ENCODE measurements at regions not wholly inside any gene's neighbourhood (a gene's known extent, or its start where the extent isn't known, plus 50 kb on each side); places are given as distances from the start of the nearest gene placed in this dataset.
"Not testable (repeated sequence)": the region's sequence is repeated elsewhere in the genome, so short reads cannot be mapped to it uniquely, and the experiment has no call there.

- BruUV-seq (replicated peaks); in situ Hi-C loops (cut with HindIII; ENCODE audit: low pct_unique_long_range_greater_than_20kb, low sequenced_read_pairs); ATAC-seq; H3K27me3 ChIP-seq (ENCODE audit: control insufficient read depth, insufficient read depth, low read length); H3K4me1 ChIP-seq (ENCODE audit: control insufficient read depth, insufficient read depth, low read length); H3K4me3 ChIP-seq (ENCODE audit: low read depth in 2 of 2, low read length in 2 of 2); H3K36me3 ChIP-seq (ENCODE audit: control insufficient read depth, insufficient read depth, low read length); H3K27ac ChIP-seq (ENCODE audit: low read length); CTCF ChIA-PET; intact Hi-C loops (cut with micrococcal nuclease; ENCODE audit: unreplicated experiment); DNase-seq (ENCODE audit: low read depth, low spot score); H3K9me3 ChIP-seq (ENCODE audit: control insufficient read depth, insufficient read depth, low read depth, low read length); POLR2A ChIA-PET: not testable (repeated sequence)
- peak; percentile 4; the same call in 1 of the 2 replicates for TF ChIP-seq CTCF (IDR thresholded peaks at IDR 0.05)
Measured at GRCh38 chr10:57032301-57032700, 671.2 kb upstream of the ZWINT start.

- DNase-seq (ENCODE audit: low read depth, low spot score) (no peak), ATAC-seq (no peak)
- intact Hi-C loops (cut with micrococcal nuclease; ENCODE audit: unreplicated experiment), result no loop called here
- no peak for TF ChIP-seq TCF7L2 (IDR thresholded peaks at IDR 0.05; ENCODE audit: low read depth, low read length)
- no peak for TF ChIP-seq SIN3A (IDR thresholded peaks at IDR 0.05; ENCODE audit: borderline replicate concordance, insufficient read depth, low read depth, low read length)
- TF ChIP-seq REST (IDR thresholded peaks at IDR 0.05; ENCODE audit: insufficient read depth in 1 of 2, low read depth in 2 of 2, low read length in 1 of 2), result no peak
- no peak for TF ChIP-seq POLR2AphosphoS5 (IDR thresholded peaks at IDR 0.05; ENCODE audit: low read depth, low read length)
- no peak for TF ChIP-seq CTCF (IDR thresholded peaks at IDR 0.05)
- Histone ChIP-seq H3K27ac (ENCODE audit: low read length) (no peak overlapping the region), H3K27me3 (ENCODE audit: control insufficient read depth, insufficient read depth, low read length) (no peaks in the 10 kb centered on the region), H3K9me3 (ENCODE audit: control insufficient read depth, insufficient read depth, low read depth, low read length) (no peaks in the 10 kb centered on the region), H3K36me3 (ENCODE audit: control insufficient read depth, insufficient read depth, low read length) (no peaks in the 10 kb centered on the region), H3K4me1 (ENCODE audit: control insufficient read depth, insufficient read depth, low read length) (no peaks in the 10 kb centered on the region), H3K4me3 (ENCODE audit: low read depth in 2 of 2, low read length in 2 of 2) (no peak overlapping the region)
- ChIA-PET CTCF (no interaction called here), POLR2A (no interaction called here)
- in situ Hi-C loops (cut with HindIII; ENCODE audit: low pct_unique_long_range_greater_than_20kb, low sequenced_read_pairs), result no loop called here
- BruUV-seq (replicated peaks), result no TSS peak
Measured at GRCh38 chr10:57031346-57031745, 670.3 kb upstream of the ZWINT start.

GRCh38 chr10:57026307-57026706 lies 665.2 kb upstream of the ZWINT start:
- Histone ChIP-seq H3K27me3 (ENCODE audit: control insufficient read depth, insufficient read depth, low read length) (no peaks in the 10 kb centered on the region), H3K36me3 (ENCODE audit: control insufficient read depth, insufficient read depth, low read length) (no peaks in the 10 kb centered on the region), H3K4me3 (ENCODE audit: low read depth in 2 of 2, low read length in 2 of 2) (no peak overlapping the region), H3K27ac (ENCODE audit: low read length) (no peak overlapping the region), H3K4me1 (ENCODE audit: control insufficient read depth, insufficient read depth, low read length) (no peaks in the 10 kb centered on the region), H3K9me3 (ENCODE audit: control insufficient read depth, insufficient read depth, low read depth, low read length) (no peaks in the 10 kb centered on the region)
- no peak for ATAC-seq
- no peak for DNase-seq (ENCODE audit: low read depth, low spot score)
- in situ Hi-C loops (cut with HindIII; ENCODE audit: low pct_unique_long_range_greater_than_20kb, low sequenced_read_pairs), result no loop called here
- ChIA-PET POLR2A (no interaction called here), CTCF (no interaction called here)
- BruUV-seq (replicated peaks), result no TSS peak
- no peak for TF ChIP-seq CTCF (IDR thresholded peaks at IDR 0.05)
- no peak for TF ChIP-seq REST (IDR thresholded peaks at IDR 0.05; ENCODE audit: insufficient read depth in 1 of 2, low read depth in 2 of 2, low read length in 1 of 2)
- no peak for TF ChIP-seq TCF7L2 (IDR thresholded peaks at IDR 0.05; ENCODE audit: low read depth, low read length)
- no peak for TF ChIP-seq SIN3A (IDR thresholded peaks at IDR 0.05; ENCODE audit: borderline replicate concordance, insufficient read depth, low read depth, low read length)
- no peak for TF ChIP-seq POLR2AphosphoS5 (IDR thresholded peaks at IDR 0.05; ENCODE audit: low read depth, low read length)
- intact Hi-C loops (cut with micrococcal nuclease; ENCODE audit: unreplicated experiment), result no loop called here

Measured in Panc1 (cell line).